ENCODE measurements at regions not wholly inside any gene's neighbourhood (a gene's known extent, or its start where the extent isn't known, plus 50 kb on each side); places are given as distances from the start of the nearest gene placed in this dataset.

- 0 out of 2 replicates have a peak, but pooled peaks have one; percentile 69 for TF ChIP-seq ZNF772 (CRISPR knock-in tag; IDR thresholded peaks at IDR 0.05)
- 0 out of 2 replicates have a peak, but pooled peaks have one; percentile 24 for TF ChIP-seq NFYB (CRISPR knock-in tag; IDR thresholded peaks at IDR 0.05)
- 0 out of 2 replicates have a peak, but pooled peaks have one; percentile 5 for TF ChIP-seq MEF2D (CRISPR knock-in tag; IDR thresholded peaks at IDR 0.05)
- TF ChIP-seq MED13 (CRISPR knock-in tag; IDR thresholded peaks at IDR 0.05), result no peak
- TF ChIP-seq ZNF616 (CRISPR knock-in tag; IDR thresholded peaks at IDR 0.05; ENCODE audit: low read depth), result no peak
- no peak; the same call in 1 of the 2 replicates for TF ChIP-seq REPIN1 (CRISPR knock-in tag; IDR thresholded peaks at IDR 0.05; ENCODE audit: borderline replicate concordance, low read depth)
- TF ChIP-seq NFRKB (IDR thresholded peaks at IDR 0.05), result no peak
- TF ChIP-seq ZFP37 (CRISPR knock-in tag; IDR thresholded peaks at IDR 0.05; ENCODE audit: borderline replicate concordance), result no peak
- TF ChIP-seq MXI1 (IDR thresholded peaks at IDR 0.05; ENCODE audit: borderline replicate concordance, low read depth, low read length), result no peak
- TF ChIP-seq FUBP1 (CRISPR knock-in tag; IDR thresholded peaks at IDR 0.05; ENCODE audit: borderline replicate concordance), result no peak
- TF ChIP-seq MTA3 (CRISPR knock-in tag; IDR thresholded peaks at IDR 0.05), result no peak
- TF ChIP-seq ZZZ3 (CRISPR knock-in tag; IDR thresholded peaks at IDR 0.05; ENCODE audit: borderline replicate concordance), result no peak
- TF ChIP-seq TMF1 (CRISPR knock-in tag; IDR thresholded peaks at IDR 0.05; ENCODE audit: low read depth), result no peak
- no peak for TF ChIP-seq ZNF670 (CRISPR knock-in tag; IDR thresholded peaks at IDR 0.05; ENCODE audit: borderline replicate concordance)
- no peak for TF ChIP-seq ZNF775 (CRISPR knock-in tag; IDR thresholded peaks at IDR 0.05; ENCODE audit: borderline replicate concordance)
- TF ChIP-seq ZNF567 (CRISPR knock-in tag; IDR thresholded peaks at IDR 0.05; ENCODE audit: borderline replicate concordance), result peak; percentile 30; the same call in 1 of the 2 replicates
- peak; percentile 57; the same call in 1 of the 2 replicates for TF ChIP-seq SALL1 (CRISPR knock-in tag; IDR thresholded peaks at IDR 0.05)
- TF ChIP-seq ZBTB37 (CRISPR knock-in tag; IDR thresholded peaks at IDR 0.05), result no peak
- no peak for TF ChIP-seq SUZ12 (IDR thresholded peaks at IDR 0.05; ENCODE audit: low read depth, low read length)
- TF ChIP-seq ZSCAN5A (CRISPR knock-in tag; IDR thresholded peaks at IDR 0.05; ENCODE audit: borderline replicate concordance), result no peak
- 0 out of 2 replicates have a peak, but pooled peaks have one; percentile 22 for TF ChIP-seq ZNF263 (CRISPR knock-in tag; IDR thresholded peaks at IDR 0.05)
- 0 out of 2 replicates have a peak, but pooled peaks have one; percentile 18 for TF ChIP-seq ZBTB26 (CRISPR knock-in tag; IDR thresholded peaks at IDR 0.05; ENCODE audit: borderline replicate concordance)
- TF ChIP-seq DDIT3 (CRISPR knock-in tag; IDR thresholded peaks at IDR 0.05), result no peak
- TF ChIP-seq ZMYM2 (CRISPR knock-in tag; IDR thresholded peaks at IDR 0.05), result 0 out of 2 replicates have a peak, but pooled peaks have one; percentile 47
Measured at GRCh38 chr6:27687154-27688013, 214.5 kb upstream of the ZNF184 start (continued).

Measured in HepG2 (cell line).